PFSK-1 (cell line): ENCODE measurements at regions not wholly inside any gene's neighbourhood (a gene's known extent, or its start where the extent isn't known, plus 50 kb on each side); places are given as distances from the start of the nearest gene placed in this dataset.

ENCODE experiments used
- POLR2AphosphoS5 ChIP-seq: IDR thresholded peaks from 2 replicates; pipeline ENCODE4 v1.6.1; 2012; ENCODE audit warnings: low read depth, mild to moderate bottlenecking, control low read depth, low read length, moderate library complexity
- REST ChIP-seq, 2 experiments: IDR thresholded peaks; 2 replicates each; pipeline versions ENCODE4 v1.6.1 to v1.8.0; 2011 to 2012; ENCODE audit warnings: low read depth in 2 of 2, low read length in 2 of 2, control low read depth in 1 of 2, inconsistent platforms in 1 of 2, mild to moderate bottlenecking in 1 of 2, moderate library complexity in 1 of 2; ENCODE audit not compliant: insufficient read depth in 1 of 2
- SIN3A ChIP-seq: IDR thresholded peaks from 2 replicates; pipeline ENCODE4 v1.6.1; 2012; ENCODE audit warnings: mild to moderate bottlenecking, low read length, moderate library complexity, borderline replicate concordance; ENCODE audit not compliant: insufficient read depth
- TAF1 ChIP-seq: IDR thresholded peaks from 2 replicates; pipeline ENCODE4 v1.6.1; 2012; ENCODE audit warnings: low read length, control low read depth, borderline replicate concordance; ENCODE audit not compliant: insufficient read depth

DNA sequence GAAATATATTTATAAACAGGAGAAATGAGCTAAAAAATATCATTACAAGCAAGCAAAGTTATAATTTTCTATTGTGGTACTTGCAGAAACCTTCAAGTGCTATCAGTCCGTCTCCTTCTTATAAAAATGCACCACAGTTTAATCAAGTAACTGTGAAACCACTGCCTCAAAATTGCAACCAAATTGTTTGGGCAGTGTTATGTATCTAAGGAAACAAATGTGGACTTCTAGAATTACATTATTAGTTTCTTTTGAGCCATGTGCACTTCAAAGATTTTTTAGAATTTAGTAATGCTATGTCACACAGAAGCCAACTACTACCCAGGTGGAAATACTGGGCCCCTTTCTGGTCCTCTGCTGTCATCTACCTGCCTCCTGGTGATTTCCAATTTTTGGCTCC is 495.6 kb downstream of the NYAP2 start:
- TF ChIP-seq POLR2AphosphoS5, result no peak
- no peak for TF ChIP-seq TAF1
- TF ChIP-seq SIN3A, result no peak
- TF ChIP-seq REST (IDR thresholded peaks at IDR 0.05; ENCODE audit: insufficient read depth in 1 of 2, low read depth in 2 of 2, low read length in 2 of 2), result no peak
